ENCODE measurements at regions not wholly inside any gene's neighbourhood (a gene's known extent, or its start where the extent isn't known, plus 50 kb on each side); places are given as distances from the start of the nearest gene placed in this dataset.

DNA sequence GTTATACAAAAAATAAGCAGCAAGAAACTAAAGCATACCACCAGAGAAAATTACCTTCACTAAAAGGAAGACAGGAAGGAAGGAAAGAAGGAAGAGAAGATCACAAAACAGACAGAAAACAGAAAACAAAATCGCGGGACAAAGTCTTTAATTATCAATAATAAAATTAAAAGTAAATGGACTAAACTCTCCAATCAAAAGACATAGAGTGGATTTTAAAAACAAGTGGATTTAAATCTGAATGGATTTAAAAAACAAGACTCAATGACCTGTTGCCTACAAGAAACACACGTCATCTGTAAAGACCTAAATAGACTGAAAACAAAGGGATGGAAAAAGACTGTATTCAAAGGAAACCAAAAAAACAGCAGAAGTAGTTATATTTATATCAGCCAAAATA, 75.7 kb upstream of the MAGI3 start:
- TF ChIP-seq, protein P1, sequence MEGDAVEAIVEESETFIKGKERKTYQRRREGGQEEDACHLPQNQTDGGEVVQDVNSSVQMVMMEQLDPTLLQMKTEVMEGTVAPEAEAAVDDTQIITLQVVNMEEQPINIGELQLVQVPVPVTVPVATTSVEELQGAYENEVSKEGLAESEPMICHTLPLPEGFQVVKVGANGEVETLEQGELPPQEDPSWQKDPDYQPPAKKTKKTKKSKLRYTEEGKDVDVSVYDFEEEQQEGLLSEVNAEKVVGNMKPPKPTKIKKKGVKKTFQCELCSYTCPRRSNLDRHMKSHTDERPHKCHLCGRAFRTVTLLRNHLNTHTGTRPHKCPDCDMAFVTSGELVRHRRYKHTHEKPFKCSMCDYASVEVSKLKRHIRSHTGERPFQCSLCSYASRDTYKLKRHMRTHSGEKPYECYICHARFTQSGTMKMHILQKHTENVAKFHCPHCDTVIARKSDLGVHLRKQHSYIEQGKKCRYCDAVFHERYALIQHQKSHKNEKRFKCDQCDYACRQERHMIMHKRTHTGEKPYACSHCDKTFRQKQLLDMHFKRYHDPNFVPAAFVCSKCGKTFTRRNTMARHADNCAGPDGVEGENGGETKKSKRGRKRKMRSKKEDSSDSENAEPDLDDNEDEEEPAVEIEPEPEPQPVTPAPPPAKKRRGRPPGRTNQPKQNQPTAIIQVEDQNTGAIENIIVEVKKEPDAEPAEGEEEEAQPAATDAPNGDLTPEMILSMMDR (IDR thresholded peaks at IDR 0.05), result no peak
- TF ChIP-seq EP300 (IDR thresholded peaks at IDR 0.05) (no peak), POLR2A (IDR thresholded peaks at IDR 0.05; ENCODE audit: low read depth) (no peak)

Measured in esophagus muscularis mucosa (tissue), 4 donors.